ENCODE measurements at regions not wholly inside any gene's neighbourhood (a gene's known extent, or its start where the extent isn't known, plus 50 kb on each side); places are given as distances from the start of the nearest gene placed in this dataset.

DNA sequence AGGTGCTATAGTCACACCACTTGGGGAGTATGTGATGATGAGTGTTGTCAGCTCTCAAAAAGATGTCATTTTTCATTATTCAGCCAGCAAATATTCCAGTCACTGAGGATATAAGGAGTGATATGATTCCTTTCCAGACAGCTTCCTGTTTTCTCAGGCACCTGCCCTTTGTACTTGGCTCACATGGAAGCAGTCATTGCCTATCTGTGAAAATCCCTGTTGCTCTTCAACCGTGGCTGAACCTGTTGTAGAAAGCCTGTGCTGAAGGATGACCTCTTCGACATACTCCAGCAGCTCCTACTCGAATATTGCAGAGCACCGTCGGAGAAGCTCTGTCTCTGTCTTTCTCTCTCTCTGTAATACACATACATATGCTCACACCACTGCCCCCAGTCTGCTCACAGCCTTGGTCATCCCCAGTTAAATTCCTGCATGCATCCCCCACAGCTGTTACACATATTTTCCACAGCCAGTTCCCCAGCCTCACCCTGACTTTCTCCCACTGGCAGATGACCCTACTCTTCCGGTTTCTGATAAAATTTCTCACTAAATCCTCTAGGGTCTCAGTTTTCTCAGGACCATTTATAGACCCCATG, 204.2 kb upstream of the ARGLU1 start:
- TF ChIP-seq, protein P1, sequence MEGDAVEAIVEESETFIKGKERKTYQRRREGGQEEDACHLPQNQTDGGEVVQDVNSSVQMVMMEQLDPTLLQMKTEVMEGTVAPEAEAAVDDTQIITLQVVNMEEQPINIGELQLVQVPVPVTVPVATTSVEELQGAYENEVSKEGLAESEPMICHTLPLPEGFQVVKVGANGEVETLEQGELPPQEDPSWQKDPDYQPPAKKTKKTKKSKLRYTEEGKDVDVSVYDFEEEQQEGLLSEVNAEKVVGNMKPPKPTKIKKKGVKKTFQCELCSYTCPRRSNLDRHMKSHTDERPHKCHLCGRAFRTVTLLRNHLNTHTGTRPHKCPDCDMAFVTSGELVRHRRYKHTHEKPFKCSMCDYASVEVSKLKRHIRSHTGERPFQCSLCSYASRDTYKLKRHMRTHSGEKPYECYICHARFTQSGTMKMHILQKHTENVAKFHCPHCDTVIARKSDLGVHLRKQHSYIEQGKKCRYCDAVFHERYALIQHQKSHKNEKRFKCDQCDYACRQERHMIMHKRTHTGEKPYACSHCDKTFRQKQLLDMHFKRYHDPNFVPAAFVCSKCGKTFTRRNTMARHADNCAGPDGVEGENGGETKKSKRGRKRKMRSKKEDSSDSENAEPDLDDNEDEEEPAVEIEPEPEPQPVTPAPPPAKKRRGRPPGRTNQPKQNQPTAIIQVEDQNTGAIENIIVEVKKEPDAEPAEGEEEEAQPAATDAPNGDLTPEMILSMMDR (conservative IDR thresholded peaks at IDR 0.05) = no peak
- TF ChIP-seq ZFX (IDR thresholded peaks at IDR 0.05) = no peak
- H3K27ac ChIP-seq = no peak overlapping the region

DNA sequence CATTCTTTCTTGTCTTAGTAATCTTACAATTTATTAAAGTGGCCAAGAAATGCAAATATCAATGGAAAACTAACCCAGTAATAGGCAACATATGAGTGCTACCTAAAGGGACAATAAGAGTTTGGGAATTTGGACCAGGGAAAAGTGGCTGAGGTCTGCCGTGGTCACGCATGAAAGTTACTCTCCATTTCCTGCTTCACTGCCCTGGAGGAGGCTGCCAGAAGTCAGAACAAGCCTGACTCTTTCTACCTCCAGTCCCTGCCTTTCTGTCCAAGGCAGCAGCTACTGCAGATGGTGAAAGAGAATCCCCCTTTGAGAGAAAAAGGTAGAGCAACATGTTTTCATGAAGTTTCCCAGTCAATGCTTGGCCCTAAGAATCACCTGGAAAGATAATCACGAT, 201.1 kb upstream of the ARGLU1 start:
- H3K27ac ChIP-seq = no peak overlapping the region

DNA sequence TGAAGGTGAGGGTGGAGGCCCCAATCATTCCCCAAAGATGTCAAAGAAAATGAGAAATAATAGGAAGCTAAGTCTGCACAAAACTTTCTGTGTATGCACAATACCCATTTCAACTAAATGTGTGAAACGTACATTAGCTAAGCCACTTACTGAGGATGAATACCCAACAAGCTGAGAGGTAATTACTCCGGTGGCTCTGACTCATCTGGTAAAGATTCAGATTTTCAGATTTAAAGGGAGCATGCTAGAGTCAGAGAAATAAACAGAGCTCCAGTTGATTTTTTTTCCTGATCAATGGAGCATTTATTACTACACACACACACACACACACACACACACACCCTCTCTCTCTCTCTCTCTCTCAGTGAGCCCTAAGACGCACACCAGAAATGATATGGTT, 194.8 kb upstream of the ARGLU1 start:
- no peak overlapping the region for H3K27ac ChIP-seq
- TF ChIP-seq ZFX (IDR thresholded peaks at IDR 0.05) = no peak

More for the DNA sequence above, 201.1 kb upstream of the ARGLU1 start:
- TF ChIP-seq ZFX (IDR thresholded peaks at IDR 0.05) = no peak
- TF ChIP-seq, protein P1 (conservative IDR thresholded peaks at IDR 0.05) = no peak

DNA sequence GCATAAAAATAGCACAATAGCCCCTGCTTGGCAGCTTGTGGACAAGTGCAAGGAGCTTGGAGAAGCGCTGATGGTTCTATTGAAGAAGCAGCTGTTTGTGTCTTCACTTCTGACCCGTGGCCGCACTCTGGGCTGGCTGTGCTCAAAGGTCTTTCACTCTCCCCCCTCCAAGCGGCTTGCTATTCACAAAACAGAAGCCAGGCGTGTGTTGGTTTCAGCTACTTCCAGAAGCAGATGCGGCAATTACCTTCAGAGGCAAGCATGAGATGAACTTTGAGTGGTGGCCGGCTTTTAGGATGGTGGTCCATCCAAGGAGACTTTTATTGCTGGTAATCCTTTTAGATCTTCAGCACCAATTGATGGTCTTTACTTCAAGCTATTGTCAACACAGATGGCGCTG, 188.5 kb upstream of the ARGLU1 start:
- TF ChIP-seq, protein P1 (conservative IDR thresholded peaks at IDR 0.05) = no peak
- no peak for TF ChIP-seq ZFX (IDR thresholded peaks at IDR 0.05)
- H3K27ac ChIP-seq = no peak overlapping the region

DNA sequence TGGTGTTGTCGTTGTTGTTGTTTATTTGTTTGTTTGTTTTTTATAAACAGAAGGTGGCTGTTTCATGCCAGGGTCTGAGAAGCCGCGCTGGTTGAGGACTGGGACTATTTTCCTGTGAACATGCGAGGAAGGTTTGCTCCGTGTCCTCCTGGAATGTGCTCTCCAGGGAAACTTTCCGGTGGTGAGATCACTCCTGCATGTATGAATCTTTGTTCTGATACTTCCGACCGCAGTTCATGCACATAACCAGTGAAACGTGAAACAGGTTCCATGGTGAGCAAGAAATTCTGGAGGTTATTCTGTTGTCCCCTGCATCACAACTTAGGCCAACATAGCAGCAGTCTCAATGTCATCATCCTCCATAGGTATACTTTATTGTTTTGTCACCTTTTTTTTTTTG, 187.6 kb upstream of the ARGLU1 start:
- TF ChIP-seq ZFX (IDR thresholded peaks at IDR 0.05) = no peak
- TF ChIP-seq, protein P1 (conservative IDR thresholded peaks at IDR 0.05) = no peak
- no peak overlapping the region for H3K27ac ChIP-seq

DNA sequence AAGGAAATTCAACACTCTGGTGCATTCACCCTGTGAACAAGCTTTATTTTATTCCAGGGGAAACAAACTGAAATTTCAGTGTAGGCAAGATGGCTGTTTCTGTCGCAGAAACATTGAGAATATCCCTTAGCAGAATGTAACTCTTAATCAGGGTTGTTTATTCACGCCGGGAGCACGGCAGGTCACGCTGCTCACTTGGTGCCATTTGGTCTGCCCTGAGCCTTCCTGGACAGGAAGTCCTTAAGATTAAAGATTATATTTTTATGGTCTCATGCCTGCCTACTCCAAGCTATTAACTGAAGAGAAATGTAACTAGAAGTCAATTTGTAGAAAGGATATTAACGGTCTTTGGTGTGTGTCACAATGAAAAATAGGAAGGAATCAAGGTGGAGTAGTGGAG, 185.3 kb upstream of the ARGLU1 start:
- TF ChIP-seq, protein P1 (conservative IDR thresholded peaks at IDR 0.05) = no peak
- TF ChIP-seq ZFX (IDR thresholded peaks at IDR 0.05) = no peak
- peak overlapping the region; percentile 23; the same call in 1 of the 2 replicates for H3K27ac ChIP-seq

DNA sequence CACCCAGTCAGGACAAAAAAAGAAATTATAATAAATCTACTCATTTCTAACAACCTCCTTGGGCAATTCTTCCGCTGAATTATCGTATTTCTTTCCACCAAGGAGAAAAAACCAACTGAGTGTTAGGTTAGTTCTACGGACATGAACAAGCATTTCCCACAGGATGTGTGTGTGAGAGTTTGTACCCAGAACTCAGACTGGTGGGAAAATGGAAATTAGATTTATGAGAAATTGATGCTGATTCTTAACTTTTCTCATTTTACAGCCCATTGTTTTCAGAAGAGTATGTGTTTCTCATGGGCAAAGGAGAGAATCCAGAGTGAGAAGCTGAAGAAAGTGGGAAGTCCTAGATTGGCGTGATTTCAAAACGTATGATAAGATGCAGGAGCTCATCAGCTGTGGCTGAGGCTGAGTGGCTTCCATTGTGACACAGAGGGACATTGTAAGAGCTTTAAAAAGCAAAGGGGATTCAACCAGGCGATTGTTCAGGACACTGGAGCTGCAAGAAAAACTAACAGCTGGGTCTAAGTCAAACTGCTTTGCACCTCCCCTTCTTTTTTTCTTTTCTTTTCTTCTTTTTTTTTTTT, 184.7 kb upstream of the ARGLU1 start:
- peak overlapping the region; percentile 23; the same call in 1 of the 2 replicates for H3K27ac ChIP-seq

More for the DNA sequence above, 184.7 kb upstream of the ARGLU1 start:
- no peak for TF ChIP-seq ZFX (IDR thresholded peaks at IDR 0.05)
- TF ChIP-seq, protein P1 (conservative IDR thresholded peaks at IDR 0.05) = no peak

Measured in C4-2B (cell line).